Breast epithelium (tissue), 3 donors: ENCODE measurements at regions not wholly inside any gene's neighbourhood (a gene's known extent, or its start where the extent isn't known, plus 50 kb on each side); places are given as distances from the start of the nearest gene placed in this dataset.

ENCODE experiments used
- POLR2A ChIP-seq: fragments of 450-650 bp; IDR thresholded peaks from one replicate; pipeline ENCODE4 v1.6.1; 2016; ENCODE audit warnings: antibody characterized with exemption, mild to moderate bottlenecking, moderate library complexity
- POLR2AphosphoS5 ChIP-seq, 3 donors: sonication (generic); formaldehyde crosslinking; IDR thresholded peaks; one replicate each; pipeline ENCODE4 v1.6.1; 2017; ENCODE audit warnings: antibody characterized with exemption in 3 of 3
- TF ChIP-seq, protein P1 (sequence below), 3 donors: fragments of 450-650 bp; IDR thresholded peaks; one replicate each; pipeline ENCODE4 v1.5.1; 2016 to 2017; ENCODE audit warnings: antibody characterized with exemption in 3 of 3, mild to moderate bottlenecking in 3 of 3, moderate library complexity in 3 of 3

DNA sequence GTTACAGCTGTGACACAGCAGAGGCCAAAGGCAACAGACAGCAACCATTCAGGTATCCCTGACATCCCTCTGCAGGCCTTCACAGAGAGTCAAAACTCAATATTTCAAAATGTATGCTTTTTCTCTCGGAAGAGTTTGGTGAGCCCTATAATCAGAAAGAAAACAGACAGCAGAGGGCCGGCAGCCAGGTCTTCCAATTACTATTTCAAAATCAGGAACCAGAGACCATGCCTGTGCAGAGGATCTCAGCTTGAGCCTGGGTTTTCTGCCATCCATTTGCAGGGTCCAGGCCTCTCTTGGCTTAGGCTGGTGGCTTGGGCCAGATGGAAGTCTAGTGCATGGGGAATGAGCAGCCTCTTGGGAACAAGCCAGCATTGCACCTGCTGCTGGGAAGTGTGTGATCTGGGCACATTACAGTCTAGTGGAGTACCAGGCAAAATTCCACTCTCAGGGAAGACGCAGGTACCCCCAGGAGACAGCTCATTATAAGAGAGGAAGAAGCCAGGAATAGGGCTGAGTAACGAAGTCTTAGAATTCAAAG lies 231.3 kb downstream of the ENC1 start:
- TF ChIP-seq, protein P1, sequence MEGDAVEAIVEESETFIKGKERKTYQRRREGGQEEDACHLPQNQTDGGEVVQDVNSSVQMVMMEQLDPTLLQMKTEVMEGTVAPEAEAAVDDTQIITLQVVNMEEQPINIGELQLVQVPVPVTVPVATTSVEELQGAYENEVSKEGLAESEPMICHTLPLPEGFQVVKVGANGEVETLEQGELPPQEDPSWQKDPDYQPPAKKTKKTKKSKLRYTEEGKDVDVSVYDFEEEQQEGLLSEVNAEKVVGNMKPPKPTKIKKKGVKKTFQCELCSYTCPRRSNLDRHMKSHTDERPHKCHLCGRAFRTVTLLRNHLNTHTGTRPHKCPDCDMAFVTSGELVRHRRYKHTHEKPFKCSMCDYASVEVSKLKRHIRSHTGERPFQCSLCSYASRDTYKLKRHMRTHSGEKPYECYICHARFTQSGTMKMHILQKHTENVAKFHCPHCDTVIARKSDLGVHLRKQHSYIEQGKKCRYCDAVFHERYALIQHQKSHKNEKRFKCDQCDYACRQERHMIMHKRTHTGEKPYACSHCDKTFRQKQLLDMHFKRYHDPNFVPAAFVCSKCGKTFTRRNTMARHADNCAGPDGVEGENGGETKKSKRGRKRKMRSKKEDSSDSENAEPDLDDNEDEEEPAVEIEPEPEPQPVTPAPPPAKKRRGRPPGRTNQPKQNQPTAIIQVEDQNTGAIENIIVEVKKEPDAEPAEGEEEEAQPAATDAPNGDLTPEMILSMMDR (IDR thresholded peaks at IDR 0.05): no peak
- TF ChIP-seq POLR2A (no peak), POLR2AphosphoS5 (IDR thresholded peaks at IDR 0.05) (no peak)
